ENCODE measurements at regions not wholly inside any gene's neighbourhood (a gene's known extent, or its start where the extent isn't known, plus 50 kb on each side); places are given as distances from the start of the nearest gene placed in this dataset.

GRCh38 chr13:48838193-48838973, 137.3 kb upstream of the FNDC3A start:
- Histone ChIP-seq H3K36me3 (ENCODE audit: control insufficient read depth in 5 of 5, insufficient read depth in 5 of 5, low read length in 5 of 5) (no peaks in the 10 kb centered on the region), H3K4me1 (ENCODE audit: control insufficient read depth in 5 of 5, insufficient read depth in 5 of 5, low read length in 5 of 5) (peaks cover 0 to 9% (median 0%) of the 10 kb centered on the region in 5 donors), H3K27ac (ENCODE audit: low read depth, low read length) (no peak overlapping the region), H3K4me3 (ENCODE audit: low read depth in 1 of 5, low read length in 5 of 5) (no peak overlapping the region), H3K27me3 (ENCODE audit: control insufficient read depth in 5 of 5, insufficient read depth in 4 of 5, low read length in 5 of 5) (no peaks in the 10 kb centered on the region), H3K9ac (ENCODE audit: low read length in 5 of 5) (no peak overlapping the region), H3K9me3 (ENCODE audit: control insufficient read depth in 5 of 5, low read length in 5 of 5) (peaks cover 0 to 13% (median 5%) of the 10 kb centered on the region in 5 donors)

DNA sequence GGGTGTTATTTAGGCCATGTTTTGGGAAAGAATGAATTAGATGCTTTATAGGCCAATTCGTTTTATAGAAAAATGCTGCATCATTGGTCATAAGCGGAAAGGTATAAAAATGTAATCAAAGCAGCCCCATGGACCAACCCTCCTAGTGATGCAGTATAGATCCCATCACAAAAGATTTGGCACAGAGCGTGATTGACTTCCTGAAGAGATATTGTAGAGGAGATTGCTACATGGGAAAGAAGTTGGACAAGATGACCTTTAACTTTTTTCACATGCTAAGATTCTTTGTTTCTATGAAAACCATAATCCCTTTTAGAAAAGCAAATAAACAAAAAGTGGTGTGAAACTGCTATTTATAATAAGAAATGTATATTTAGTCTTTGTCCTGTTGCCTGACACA, 136.5 kb upstream of the FNDC3A start:
- H3K27ac ChIP-seq (ENCODE audit: low read depth, low read length): no peak overlapping the region
- no peak overlapping the region for H3K9ac ChIP-seq (ENCODE audit: low read length in 5 of 5)
- H3K4me3 ChIP-seq (ENCODE audit: low read depth in 1 of 5, low read length in 5 of 5): no peak overlapping the region
- H3K27me3 ChIP-seq (ENCODE audit: control insufficient read depth in 5 of 5, insufficient read depth in 4 of 5, low read length in 5 of 5): no peaks in the 10 kb centered on the region
- H3K9me3 ChIP-seq (ENCODE audit: control insufficient read depth in 5 of 5, low read length in 5 of 5): peaks cover 0 to 6% (median 3%) of the 10 kb centered on the region in 5 donors
- H3K4me1 ChIP-seq (ENCODE audit: control insufficient read depth in 5 of 5, insufficient read depth in 5 of 5, low read length in 5 of 5): peaks cover 0 to 9% (median 0%) of the 10 kb centered on the region in 5 donors
- H3K36me3 ChIP-seq (ENCODE audit: control insufficient read depth in 5 of 5, insufficient read depth in 5 of 5, low read length in 5 of 5): no peaks in the 10 kb centered on the region

DNA sequence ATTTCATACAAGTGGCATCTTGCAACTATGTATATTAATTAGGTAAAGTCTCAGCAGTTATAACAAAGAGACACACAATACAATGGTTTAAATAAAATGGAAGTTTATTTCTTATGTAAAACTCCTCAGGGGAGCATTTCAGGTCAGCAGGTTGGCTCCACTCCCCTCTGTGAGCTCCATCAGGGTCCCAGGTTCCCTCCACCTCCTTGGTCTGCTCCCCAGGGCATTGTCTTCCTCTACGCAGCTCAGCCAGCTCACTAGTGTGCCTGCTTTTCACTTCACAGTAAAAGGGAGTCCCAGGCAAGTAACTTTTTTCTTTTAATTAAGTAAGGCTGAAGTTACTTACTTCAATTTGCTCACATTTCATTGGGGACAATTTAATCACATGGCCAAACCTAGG, 135.3 kb upstream of the FNDC3A start:
- Histone ChIP-seq H3K9me3 (ENCODE audit: control insufficient read depth in 5 of 5, low read length in 5 of 5) (no peaks in the 10 kb centered on the region), H3K27ac (ENCODE audit: low read depth, low read length) (no peak overlapping the region), H3K4me1 (ENCODE audit: control insufficient read depth in 5 of 5, insufficient read depth in 5 of 5, low read length in 5 of 5) (peaks cover 0 to 9% (median 0%) of the 10 kb centered on the region in 5 donors), H3K36me3 (ENCODE audit: control insufficient read depth in 5 of 5, insufficient read depth in 5 of 5, low read length in 5 of 5) (no peaks in the 10 kb centered on the region), H3K4me3 (ENCODE audit: low read depth in 1 of 5, low read length in 5 of 5) (no peak overlapping the region), H3K27me3 (ENCODE audit: control insufficient read depth in 5 of 5, insufficient read depth in 4 of 5, low read length in 5 of 5) (no peaks in the 10 kb centered on the region), H3K9ac (ENCODE audit: low read length in 5 of 5) (no peak overlapping the region)

- Histone ChIP-seq H3K9me3 (ENCODE audit: control insufficient read depth in 5 of 5, low read length in 5 of 5) (no peaks in the 10 kb centered on the region), H3K36me3 (ENCODE audit: control insufficient read depth in 5 of 5, insufficient read depth in 5 of 5, low read length in 5 of 5) (no peaks in the 10 kb centered on the region), H3K9ac (ENCODE audit: low read length in 5 of 5) (no peak overlapping the region), H3K27ac (ENCODE audit: low read depth, low read length) (no peak overlapping the region), H3K4me3 (ENCODE audit: low read depth in 1 of 5, low read length in 5 of 5) (no peak overlapping the region), H3K27me3 (ENCODE audit: control insufficient read depth in 5 of 5, insufficient read depth in 4 of 5, low read length in 5 of 5) (no peaks in the 10 kb centered on the region), H3K4me1 (ENCODE audit: control insufficient read depth in 5 of 5, insufficient read depth in 5 of 5, low read length in 5 of 5) (peaks cover 0 to 9% (median 0%) of the 10 kb centered on the region in 5 donors)
These were observed 133.4 kb upstream of the FNDC3A start for GRCh38 chr13:48842316-48842715.

DNA sequence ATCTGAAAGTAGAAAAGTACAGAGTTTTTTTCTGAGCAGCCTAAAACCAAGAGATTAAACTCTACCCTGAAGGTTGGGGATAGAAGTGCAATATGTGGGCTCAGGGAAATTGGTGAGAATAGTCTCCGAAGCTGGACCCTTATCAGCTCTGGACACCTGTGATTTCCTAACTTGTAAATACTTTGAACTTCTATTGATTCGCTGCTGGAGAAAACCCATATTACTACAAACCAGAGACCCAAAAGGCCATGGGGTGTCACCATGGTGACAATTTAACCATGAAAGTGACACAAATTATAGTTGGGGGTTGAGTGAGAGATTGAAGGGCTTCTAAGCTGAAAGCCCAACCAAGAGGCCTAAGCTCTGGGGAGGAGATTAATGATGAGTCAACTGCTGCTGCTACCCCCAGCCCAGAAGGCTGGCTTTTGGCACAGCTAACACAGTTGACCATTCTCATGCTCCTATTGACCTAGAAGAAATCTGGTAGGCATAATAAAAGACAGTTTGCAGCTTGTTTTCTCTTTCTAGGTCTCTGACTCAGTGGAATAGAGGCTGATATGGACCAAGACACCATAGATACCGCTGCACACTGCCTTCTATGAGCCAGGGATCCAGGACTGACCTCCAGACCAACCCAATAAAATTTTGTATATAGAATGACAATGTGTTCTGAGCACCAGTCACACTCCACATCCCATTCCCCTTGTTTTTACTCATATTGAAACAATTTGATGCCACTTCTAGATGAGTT, 131.9 kb upstream of the FNDC3A start:
- H3K9ac ChIP-seq (ENCODE audit: low read length in 5 of 5): no peak overlapping the region
- no peak overlapping the region for H3K27ac ChIP-seq (ENCODE audit: low read depth, low read length)
- H3K9me3 ChIP-seq (ENCODE audit: control insufficient read depth in 5 of 5, low read length in 5 of 5): no peaks in the 10 kb centered on the region
- no peak overlapping the region for H3K4me3 ChIP-seq (ENCODE audit: low read depth in 1 of 5, low read length in 5 of 5)
- no peaks in the 10 kb centered on the region for H3K4me1 ChIP-seq (ENCODE audit: control insufficient read depth in 5 of 5, insufficient read depth in 5 of 5, low read length in 5 of 5)
- no peaks in the 10 kb centered on the region for H3K36me3 ChIP-seq (ENCODE audit: control insufficient read depth in 5 of 5, insufficient read depth in 5 of 5, low read length in 5 of 5)
- no peaks in the 10 kb centered on the region for H3K27me3 ChIP-seq (ENCODE audit: control insufficient read depth in 5 of 5, insufficient read depth in 4 of 5, low read length in 5 of 5)

DNA sequence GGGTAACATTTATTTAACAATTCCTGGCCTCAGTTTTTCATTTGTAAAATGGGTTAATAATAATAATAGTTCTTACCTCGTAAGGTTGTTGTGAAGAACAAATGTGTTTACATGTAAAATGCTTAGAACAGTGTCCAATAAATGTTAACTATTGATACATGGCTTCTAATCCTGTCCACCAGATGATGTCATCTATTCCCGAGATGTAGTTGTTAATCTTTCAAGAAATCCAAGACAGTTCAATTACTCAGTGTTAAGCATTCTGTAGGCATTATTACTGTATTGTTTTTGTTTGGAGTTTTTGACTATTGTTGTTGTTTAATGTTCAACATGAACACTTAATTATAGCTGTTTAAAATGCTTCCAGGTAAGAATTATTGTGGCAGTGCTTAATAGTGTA, 131.0 kb upstream of the FNDC3A start:
- Histone ChIP-seq H3K27ac (ENCODE audit: low read depth, low read length) (no peak overlapping the region), H3K27me3 (ENCODE audit: control insufficient read depth in 5 of 5, insufficient read depth in 4 of 5, low read length in 5 of 5) (no peaks in the 10 kb centered on the region), H3K9ac (ENCODE audit: low read length in 5 of 5) (no peak overlapping the region), H3K4me3 (ENCODE audit: low read depth in 1 of 5, low read length in 5 of 5) (no peak overlapping the region), H3K9me3 (ENCODE audit: control insufficient read depth in 5 of 5, low read length in 5 of 5) (no peaks in the 10 kb centered on the region), H3K36me3 (ENCODE audit: control insufficient read depth in 5 of 5, insufficient read depth in 5 of 5, low read length in 5 of 5) (no peaks in the 10 kb centered on the region), H3K4me1 (ENCODE audit: control insufficient read depth in 5 of 5, insufficient read depth in 5 of 5, low read length in 5 of 5) (no peaks in the 10 kb centered on the region)

DNA sequence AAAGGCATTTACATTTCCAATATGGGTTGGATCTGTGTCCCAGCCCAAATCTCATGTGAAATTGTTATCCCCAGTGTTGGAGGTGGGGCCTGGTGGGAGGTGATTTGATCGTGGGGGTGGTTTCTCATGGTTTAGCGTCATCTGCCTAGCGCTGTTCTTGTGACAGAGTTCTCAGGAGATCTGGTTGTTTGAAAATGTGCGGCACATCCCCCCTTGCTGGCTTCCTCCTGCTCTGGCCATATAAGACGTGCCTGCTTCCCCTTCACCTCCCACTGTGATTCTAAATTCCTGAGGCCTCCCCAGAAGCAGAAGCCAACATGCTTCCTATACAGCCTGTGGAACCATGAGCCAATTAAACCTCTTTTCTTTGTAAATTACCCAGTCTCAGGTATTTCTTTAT, 126.2 kb upstream of the FNDC3A start:
- no peak overlapping the region for H3K27ac ChIP-seq (ENCODE audit: low read depth, low read length)
- H3K4me3 ChIP-seq (ENCODE audit: low read depth in 1 of 5, low read length in 5 of 5): no peak overlapping the region
- H3K36me3 ChIP-seq (ENCODE audit: control insufficient read depth in 5 of 5, insufficient read depth in 5 of 5, low read length in 5 of 5): no peaks in the 10 kb centered on the region
- no peaks in the 10 kb centered on the region for H3K27me3 ChIP-seq (ENCODE audit: control insufficient read depth in 5 of 5, insufficient read depth in 4 of 5, low read length in 5 of 5)
- H3K9me3 ChIP-seq (ENCODE audit: control insufficient read depth in 5 of 5, low read length in 5 of 5): no peaks in the 10 kb centered on the region
- no peaks in the 10 kb centered on the region for H3K4me1 ChIP-seq (ENCODE audit: control insufficient read depth in 5 of 5, insufficient read depth in 5 of 5, low read length in 5 of 5)
- no peak overlapping the region for H3K9ac ChIP-seq (ENCODE audit: low read length in 5 of 5)

DNA sequence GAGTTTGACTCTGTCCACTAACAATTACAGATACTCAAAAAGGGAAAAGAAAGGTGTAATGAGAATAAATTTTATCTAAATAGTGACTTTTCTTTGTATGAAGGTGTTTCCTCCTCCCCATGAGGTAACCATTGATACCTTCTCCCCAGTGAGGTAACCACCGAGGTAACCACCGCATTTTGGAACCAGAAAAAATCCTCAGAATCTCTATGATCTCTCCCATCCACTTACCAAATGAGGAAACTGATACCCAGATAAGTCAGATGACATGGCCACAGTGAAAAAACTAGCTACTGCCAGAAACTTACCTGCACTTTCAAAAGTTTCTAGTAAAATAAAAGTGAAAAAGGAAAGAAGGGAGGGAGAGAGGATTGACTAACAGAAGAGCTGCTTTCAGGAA, 124.0 kb upstream of the FNDC3A start:
- Histone ChIP-seq H3K4me1 (ENCODE audit: control insufficient read depth in 5 of 5, insufficient read depth in 5 of 5, low read length in 5 of 5) (no peaks in the 10 kb centered on the region), H3K9ac (ENCODE audit: low read length in 5 of 5) (no peak overlapping the region), H3K4me3 (ENCODE audit: low read depth in 1 of 5, low read length in 5 of 5) (no peak overlapping the region), H3K27me3 (ENCODE audit: control insufficient read depth in 5 of 5, insufficient read depth in 4 of 5, low read length in 5 of 5) (no peaks in the 10 kb centered on the region), H3K36me3 (ENCODE audit: control insufficient read depth in 5 of 5, insufficient read depth in 5 of 5, low read length in 5 of 5) (no peaks in the 10 kb centered on the region), H3K27ac (ENCODE audit: low read depth, low read length) (no peak overlapping the region), H3K9me3 (ENCODE audit: control insufficient read depth in 5 of 5, low read length in 5 of 5) (no peaks in the 10 kb centered on the region)

- Histone ChIP-seq H3K9me3 (ENCODE audit: control insufficient read depth in 5 of 5, low read length in 5 of 5) (no peaks in the 10 kb centered on the region), H3K4me3 (ENCODE audit: low read depth in 1 of 5, low read length in 5 of 5) (no peak overlapping the region), H3K36me3 (ENCODE audit: control insufficient read depth in 5 of 5, insufficient read depth in 5 of 5, low read length in 5 of 5) (no peaks in the 10 kb centered on the region), H3K27me3 (ENCODE audit: control insufficient read depth in 5 of 5, insufficient read depth in 4 of 5, low read length in 5 of 5) (no peaks in the 10 kb centered on the region), H3K27ac (ENCODE audit: low read depth, low read length) (no peak overlapping the region), H3K9ac (ENCODE audit: low read length in 5 of 5) (no peak overlapping the region), H3K4me1 (ENCODE audit: control insufficient read depth in 5 of 5, insufficient read depth in 5 of 5, low read length in 5 of 5) (no peaks in the 10 kb centered on the region)
These were observed 122.6 kb upstream of the FNDC3A start for GRCh38 chr13:48852911-48853727.

DNA sequence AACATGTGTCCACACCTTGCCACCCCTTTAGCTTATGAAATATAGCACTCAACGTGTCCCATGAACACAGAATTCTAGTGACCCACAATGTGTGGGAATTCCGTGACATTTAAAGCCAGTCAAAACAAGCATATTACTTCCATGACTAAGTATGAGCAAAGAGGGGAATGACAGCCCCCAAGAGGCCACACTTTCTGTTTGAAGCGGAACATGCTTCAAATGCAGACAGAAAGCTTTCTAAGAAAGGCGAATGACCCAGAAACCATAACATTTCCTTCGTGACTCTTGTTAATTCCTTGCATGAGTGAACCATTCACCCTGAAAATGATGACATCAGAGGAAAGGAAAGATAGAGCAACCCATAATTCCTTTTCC, 122.0 kb upstream of the FNDC3A start:
- H3K9me3 ChIP-seq (ENCODE audit: control insufficient read depth in 5 of 5, low read length in 5 of 5): no peaks in the 10 kb centered on the region
- no peak overlapping the region for H3K9ac ChIP-seq (ENCODE audit: low read length in 5 of 5)
- H3K4me3 ChIP-seq (ENCODE audit: low read depth in 1 of 5, low read length in 5 of 5): no peak overlapping the region
- H3K27me3 ChIP-seq (ENCODE audit: control insufficient read depth in 5 of 5, insufficient read depth in 4 of 5, low read length in 5 of 5): no peaks in the 10 kb centered on the region
- H3K36me3 ChIP-seq (ENCODE audit: control insufficient read depth in 5 of 5, insufficient read depth in 5 of 5, low read length in 5 of 5): no peaks in the 10 kb centered on the region
- H3K27ac ChIP-seq (ENCODE audit: low read depth, low read length): no peak overlapping the region
- no peaks in the 10 kb centered on the region for H3K4me1 ChIP-seq (ENCODE audit: control insufficient read depth in 5 of 5, insufficient read depth in 5 of 5, low read length in 5 of 5)
